ENCODE measurements at regions not wholly inside any gene's neighbourhood (a gene's known extent, or its start where the extent isn't known, plus 50 kb on each side); places are given as distances from the start of the nearest gene placed in this dataset.

DNA sequence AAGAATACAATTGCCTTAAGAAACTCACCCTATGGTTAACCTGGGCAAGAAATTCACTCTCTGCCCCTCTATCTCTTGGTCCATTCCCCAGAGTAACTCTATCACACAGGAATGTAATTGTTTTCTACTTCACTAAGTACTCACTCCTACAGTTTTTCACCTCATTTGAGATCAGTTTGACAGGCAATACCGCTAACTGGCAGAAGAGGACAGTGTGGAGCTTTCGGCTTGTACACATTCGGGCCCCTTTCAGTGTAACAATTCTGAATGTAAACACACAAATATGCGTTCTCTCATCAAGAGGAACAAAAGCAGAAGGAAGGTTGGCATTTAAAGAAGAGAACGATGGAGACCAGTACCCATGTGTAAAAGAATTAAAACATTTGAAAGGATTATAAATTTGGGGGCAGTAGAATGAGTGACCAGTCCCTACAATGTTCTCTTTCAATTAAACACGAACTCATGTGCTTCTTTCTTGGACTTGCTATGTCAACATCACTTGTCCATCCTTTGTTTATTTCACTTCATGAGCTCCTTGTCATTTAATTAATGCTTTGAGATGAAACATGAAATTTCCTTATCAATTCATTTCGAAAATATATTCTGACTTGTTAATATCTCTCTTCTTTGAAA lies 188.5 kb upstream of the GRAMD2B start:
- Histone ChIP-seq H3K4me3 (ENCODE audit: low read length in 3 of 3) (no peak overlapping the region), H3K27ac (ENCODE audit: low read depth, low read length) (no peak overlapping the region), H3K27me3 (ENCODE audit: control insufficient read depth in 3 of 3, insufficient read depth in 3 of 3, low read length in 3 of 3) (no peaks in the 10 kb centered on the region), H3K9ac (ENCODE audit: low read depth in 1 of 3, low read length in 3 of 3) (no peak overlapping the region), H3K4me1 (ENCODE audit: control insufficient read depth in 3 of 3, insufficient read depth in 3 of 3, low read length in 3 of 3) (no peaks in the 10 kb centered on the region), H3K9me3 (ENCODE audit: control insufficient read depth in 3 of 3, low read length in 3 of 3) (no peaks in the 10 kb centered on the region), H3K36me3 (ENCODE audit: control insufficient read depth in 3 of 3, insufficient read depth in 3 of 3, low read length in 3 of 3) (no peaks in the 10 kb centered on the region)

DNA sequence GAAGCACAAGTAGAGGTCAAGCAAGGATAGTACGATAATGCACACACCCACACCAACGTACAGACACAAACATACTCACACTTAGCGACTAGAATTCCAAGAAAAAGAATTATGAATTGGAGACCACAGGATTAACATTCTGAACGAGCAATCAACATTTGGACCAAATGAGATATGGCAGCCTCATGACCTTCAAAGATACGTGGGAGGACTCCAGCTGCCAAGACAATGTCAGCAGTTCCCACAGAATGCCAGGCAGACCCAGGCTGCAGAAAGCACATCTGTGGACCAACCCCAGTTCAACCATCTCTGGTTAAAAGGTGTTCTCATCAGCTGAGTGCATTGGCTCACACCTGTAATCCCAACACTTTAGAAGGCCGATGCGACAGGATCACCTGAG lies 187.6 kb upstream of the GRAMD2B start:
- no peaks in the 10 kb centered on the region for H3K27me3 ChIP-seq (ENCODE audit: control insufficient read depth in 3 of 3, insufficient read depth in 3 of 3, low read length in 3 of 3)
- no peaks in the 10 kb centered on the region for H3K4me1 ChIP-seq (ENCODE audit: control insufficient read depth in 3 of 3, insufficient read depth in 3 of 3, low read length in 3 of 3)
- no peaks in the 10 kb centered on the region for H3K9me3 ChIP-seq (ENCODE audit: control insufficient read depth in 3 of 3, low read length in 3 of 3)
- H3K4me3 ChIP-seq (ENCODE audit: low read length in 3 of 3): no peak overlapping the region
- no peak overlapping the region for H3K9ac ChIP-seq (ENCODE audit: low read depth in 1 of 3, low read length in 3 of 3)
- no peak overlapping the region for H3K27ac ChIP-seq (ENCODE audit: low read depth, low read length)
- H3K36me3 ChIP-seq (ENCODE audit: control insufficient read depth in 3 of 3, insufficient read depth in 3 of 3, low read length in 3 of 3): no peaks in the 10 kb centered on the region

DNA sequence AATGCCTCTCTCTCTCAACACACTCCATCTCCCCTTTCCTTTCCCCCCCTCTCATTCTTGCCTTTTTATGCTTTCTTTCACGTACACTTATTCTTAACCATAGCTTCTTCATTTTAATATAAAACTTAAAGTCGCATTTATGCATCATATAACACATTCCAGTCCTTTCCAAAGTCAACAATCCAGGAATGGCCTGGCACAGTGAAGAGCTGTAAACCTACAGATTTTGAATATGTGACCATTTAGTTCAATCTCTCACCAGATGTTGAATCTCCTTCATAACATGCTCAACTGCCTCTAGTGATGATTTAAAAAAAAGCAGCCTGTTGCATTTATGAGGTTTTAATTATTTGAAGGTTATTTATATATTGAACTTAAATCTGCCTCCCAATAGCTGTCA lies 186.2 kb upstream of the GRAMD2B start:
- Histone ChIP-seq H3K36me3 (ENCODE audit: control insufficient read depth in 3 of 3, insufficient read depth in 3 of 3, low read length in 3 of 3) (no peaks in the 10 kb centered on the region), H3K9me3 (ENCODE audit: control insufficient read depth in 3 of 3, low read length in 3 of 3) (no peaks in the 10 kb centered on the region), H3K9ac (ENCODE audit: low read depth in 1 of 3, low read length in 3 of 3) (no peak overlapping the region), H3K4me3 (ENCODE audit: low read length in 3 of 3) (no peak overlapping the region), H3K27ac (ENCODE audit: low read depth, low read length) (no peak overlapping the region), H3K4me1 (ENCODE audit: control insufficient read depth in 3 of 3, insufficient read depth in 3 of 3, low read length in 3 of 3) (no peaks in the 10 kb centered on the region), H3K27me3 (ENCODE audit: control insufficient read depth in 3 of 3, insufficient read depth in 3 of 3, low read length in 3 of 3) (no peaks in the 10 kb centered on the region)

DNA sequence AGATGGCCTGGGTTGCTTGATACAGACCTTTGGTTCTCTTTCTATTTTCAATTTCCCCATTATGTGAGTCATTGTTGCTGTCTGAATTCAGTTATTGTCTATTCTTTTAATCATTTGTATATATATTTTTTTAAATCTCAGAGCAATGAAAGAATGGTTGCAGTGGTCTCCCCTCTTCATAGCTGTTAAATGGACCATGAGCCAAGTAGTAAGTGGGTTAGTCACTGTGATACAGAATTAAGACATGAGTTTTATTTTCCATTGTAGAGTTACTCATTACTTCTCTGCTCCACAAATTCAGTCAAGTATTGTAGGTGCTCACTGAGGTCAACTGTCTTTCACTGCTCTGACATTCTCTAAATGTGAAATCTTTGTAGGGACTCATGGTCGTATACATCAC lies 174.6 kb upstream of the GRAMD2B start:
- Histone ChIP-seq H3K4me3 (ENCODE audit: low read length in 3 of 3) (no peak overlapping the region), H3K27ac (ENCODE audit: low read depth, low read length) (no peak overlapping the region)

DNA sequence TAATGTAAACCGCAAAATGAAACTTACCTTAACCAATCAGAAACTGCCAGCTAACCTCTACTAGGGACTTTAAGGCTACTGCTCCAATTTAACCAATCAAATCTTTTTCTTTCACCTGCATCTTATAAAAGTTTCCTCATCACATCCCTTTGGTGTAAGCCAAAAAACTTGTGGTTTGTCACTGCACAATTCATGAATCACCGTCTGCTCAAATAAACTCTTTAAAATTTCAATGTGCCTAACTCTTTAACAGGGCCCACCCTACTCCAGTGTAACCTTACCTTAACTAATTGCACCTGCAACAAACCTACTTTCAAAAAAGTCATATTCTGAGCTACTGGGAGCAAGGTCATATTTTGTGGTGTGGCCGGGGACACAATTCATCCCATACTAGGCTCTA lies 172.2 kb upstream of the GRAMD2B start:
- no peak overlapping the region for H3K9ac ChIP-seq (ENCODE audit: low read depth in 1 of 3, low read length in 3 of 3)
- H3K36me3 ChIP-seq (ENCODE audit: control insufficient read depth in 3 of 3, insufficient read depth in 3 of 3, low read length in 3 of 3): no peaks in the 10 kb centered on the region
- H3K27ac ChIP-seq (ENCODE audit: low read depth, low read length): no peak overlapping the region
- no peaks in the 10 kb centered on the region for H3K27me3 ChIP-seq (ENCODE audit: control insufficient read depth in 3 of 3, insufficient read depth in 3 of 3, low read length in 3 of 3)
- H3K4me3 ChIP-seq (ENCODE audit: low read length in 3 of 3): no peak overlapping the region
- H3K9me3 ChIP-seq (ENCODE audit: control insufficient read depth in 3 of 3, low read length in 3 of 3): no peaks in the 10 kb centered on the region
- H3K4me1 ChIP-seq (ENCODE audit: control insufficient read depth in 3 of 3, insufficient read depth in 3 of 3, low read length in 3 of 3): no peaks in the 10 kb centered on the region

More for the DNA sequence above, 174.6 kb upstream of the GRAMD2B start:
- H3K27me3 ChIP-seq (ENCODE audit: control insufficient read depth in 3 of 3, insufficient read depth in 3 of 3, low read length in 3 of 3): no peaks in the 10 kb centered on the region
- H3K9ac ChIP-seq (ENCODE audit: low read depth in 1 of 3, low read length in 3 of 3): no peak overlapping the region
- no peaks in the 10 kb centered on the region for H3K9me3 ChIP-seq (ENCODE audit: control insufficient read depth in 3 of 3, low read length in 3 of 3)
- no peaks in the 10 kb centered on the region for H3K4me1 ChIP-seq (ENCODE audit: control insufficient read depth in 3 of 3, insufficient read depth in 3 of 3, low read length in 3 of 3)
- no peaks in the 10 kb centered on the region for H3K36me3 ChIP-seq (ENCODE audit: control insufficient read depth in 3 of 3, insufficient read depth in 3 of 3, low read length in 3 of 3)

DNA sequence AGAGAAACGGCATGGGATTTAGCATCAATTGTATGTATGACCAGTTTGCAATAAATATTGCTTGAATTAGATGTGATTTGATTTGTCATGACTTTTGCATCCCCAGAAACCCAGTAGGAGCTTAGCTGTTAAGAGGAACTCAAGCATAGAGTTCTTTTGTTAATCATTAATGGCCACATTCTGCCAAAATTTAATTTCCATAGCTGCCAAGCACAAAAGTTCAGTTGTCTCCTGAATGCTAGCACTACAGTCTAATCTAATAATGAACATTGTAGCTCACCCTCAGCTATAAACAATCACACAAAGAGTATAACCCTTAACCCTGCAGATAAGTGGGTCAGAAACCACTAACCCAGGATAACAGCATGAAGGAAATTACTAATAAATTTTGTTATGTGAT lies 169.8 kb upstream of the GRAMD2B start:
- Histone ChIP-seq H3K9ac (ENCODE audit: low read depth in 1 of 3, low read length in 3 of 3) (no peak overlapping the region), H3K36me3 (ENCODE audit: control insufficient read depth in 3 of 3, insufficient read depth in 3 of 3, low read length in 3 of 3) (no peaks in the 10 kb centered on the region), H3K9me3 (ENCODE audit: control insufficient read depth in 3 of 3, low read length in 3 of 3) (peaks cover 0 to 5% (median 0%) of the 10 kb centered on the region in 3 donors), H3K4me1 (ENCODE audit: control insufficient read depth in 3 of 3, insufficient read depth in 3 of 3, low read length in 3 of 3) (no peaks in the 10 kb centered on the region), H3K27ac (ENCODE audit: low read depth, low read length) (no peak overlapping the region), H3K4me3 (ENCODE audit: low read length in 3 of 3) (no peak overlapping the region), H3K27me3 (ENCODE audit: control insufficient read depth in 3 of 3, insufficient read depth in 3 of 3, low read length in 3 of 3) (no peaks in the 10 kb centered on the region)

DNA sequence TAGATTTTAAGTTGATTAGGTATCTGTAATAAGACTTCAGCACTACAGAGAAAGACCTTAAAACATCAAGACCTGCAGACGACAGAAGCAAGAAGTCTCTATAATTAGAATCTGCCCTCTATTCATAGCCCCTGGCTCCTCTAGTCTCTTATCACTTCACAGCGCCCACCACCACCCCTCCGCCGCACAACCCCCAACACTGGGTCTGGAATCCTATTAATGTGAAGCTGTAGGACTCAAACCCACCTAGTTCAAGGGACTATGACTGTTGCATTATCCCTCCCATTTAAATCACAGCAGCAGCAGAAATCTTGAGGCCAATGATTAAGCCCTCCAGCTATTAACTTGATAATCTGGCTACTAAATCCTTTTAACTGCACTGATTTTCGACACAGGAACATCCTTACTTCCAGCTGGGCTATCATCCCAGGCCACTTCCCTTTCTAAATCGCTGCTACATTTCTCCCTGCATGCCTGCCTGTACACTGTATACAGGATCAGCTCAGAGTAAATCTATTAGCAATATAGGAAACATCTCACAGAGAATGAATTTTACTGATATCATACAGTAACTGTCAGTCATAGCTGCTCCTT lies 159.5 kb upstream of the GRAMD2B start:
- Histone ChIP-seq H3K27me3 (ENCODE audit: control insufficient read depth in 3 of 3, insufficient read depth in 3 of 3, low read length in 3 of 3) (no peaks in the 10 kb centered on the region), H3K27ac (ENCODE audit: low read depth, low read length) (no peak overlapping the region), H3K4me3 (ENCODE audit: low read length in 3 of 3) (no peak overlapping the region), H3K36me3 (ENCODE audit: control insufficient read depth in 3 of 3, insufficient read depth in 3 of 3, low read length in 3 of 3) (no peaks in the 10 kb centered on the region), H3K9me3 (ENCODE audit: control insufficient read depth in 3 of 3, low read length in 3 of 3) (peaks cover 0 to 7% (median 0%) of the 10 kb centered on the region in 3 donors), H3K4me1 (ENCODE audit: control insufficient read depth in 3 of 3, insufficient read depth in 3 of 3, low read length in 3 of 3) (no peaks in the 10 kb centered on the region), H3K9ac (ENCODE audit: low read depth in 1 of 3, low read length in 3 of 3) (no peak overlapping the region)

DNA sequence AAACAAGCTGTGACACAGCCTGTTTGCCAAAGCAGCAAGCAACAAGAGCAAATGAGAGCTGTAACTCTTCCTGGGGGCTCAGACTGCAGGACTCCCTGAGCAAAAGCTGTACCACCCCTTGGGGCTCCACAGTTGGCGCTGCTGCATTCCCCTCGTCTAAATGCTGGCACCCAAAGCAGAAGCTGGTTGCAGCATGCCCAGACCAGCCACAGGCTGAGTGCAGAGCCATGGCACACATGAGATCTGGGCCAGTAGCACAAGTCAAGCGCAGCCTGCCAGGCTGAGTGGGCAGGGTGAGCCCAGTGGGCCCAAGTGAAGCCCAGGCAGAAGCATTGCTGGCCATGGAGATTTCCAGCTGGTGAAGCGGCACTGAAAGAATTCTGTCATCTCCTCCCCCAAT lies 157.3 kb upstream of the GRAMD2B start:
- Histone ChIP-seq H3K9ac (ENCODE audit: low read depth in 1 of 3, low read length in 3 of 3) (no peak overlapping the region), H3K4me1 (ENCODE audit: control insufficient read depth in 3 of 3, insufficient read depth in 3 of 3, low read length in 3 of 3) (no peaks in the 10 kb centered on the region), H3K9me3 (ENCODE audit: control insufficient read depth in 3 of 3, low read length in 3 of 3) (peaks cover 0 to 5% (median 0%) of the 10 kb centered on the region in 3 donors), H3K36me3 (ENCODE audit: control insufficient read depth in 3 of 3, insufficient read depth in 3 of 3, low read length in 3 of 3) (no peaks in the 10 kb centered on the region), H3K27ac (ENCODE audit: low read depth, low read length) (no peak overlapping the region), H3K27me3 (ENCODE audit: control insufficient read depth in 3 of 3, insufficient read depth in 3 of 3, low read length in 3 of 3) (no peaks in the 10 kb centered on the region), H3K4me3 (ENCODE audit: low read length in 3 of 3) (no peak overlapping the region)

DNA sequence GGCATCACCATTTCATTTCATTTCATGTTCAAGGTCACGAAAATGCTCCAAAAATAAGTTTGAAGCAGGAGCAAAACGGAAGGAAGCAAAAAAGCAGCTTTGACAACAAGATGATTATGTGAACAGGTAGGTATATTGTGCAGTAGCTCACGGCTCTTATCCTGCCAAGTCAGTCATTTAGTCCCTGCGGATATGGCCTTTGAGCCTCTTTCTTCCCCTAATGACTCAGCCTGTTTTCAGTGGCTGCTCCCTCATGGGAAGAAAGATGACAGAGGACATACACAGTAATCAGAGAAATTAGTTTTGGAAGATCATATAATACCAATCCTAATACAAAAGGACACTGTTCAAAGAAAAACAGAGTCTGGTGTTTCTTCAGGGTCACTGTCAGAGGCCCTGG lies 155.8 kb upstream of the GRAMD2B start:
- Histone ChIP-seq H3K9ac (ENCODE audit: low read depth in 1 of 3, low read length in 3 of 3) (no peak overlapping the region), H3K27me3 (ENCODE audit: control insufficient read depth in 3 of 3, insufficient read depth in 3 of 3, low read length in 3 of 3) (no peaks in the 10 kb centered on the region), H3K27ac (ENCODE audit: low read depth, low read length) (no peak overlapping the region), H3K9me3 (ENCODE audit: control insufficient read depth in 3 of 3, low read length in 3 of 3) (peaks cover 0 to 5% (median 0%) of the 10 kb centered on the region in 3 donors), H3K4me3 (ENCODE audit: low read length in 3 of 3) (no peak overlapping the region), H3K36me3 (ENCODE audit: control insufficient read depth in 3 of 3, insufficient read depth in 3 of 3, low read length in 3 of 3) (no peaks in the 10 kb centered on the region), H3K4me1 (ENCODE audit: control insufficient read depth in 3 of 3, insufficient read depth in 3 of 3, low read length in 3 of 3) (no peaks in the 10 kb centered on the region)

DNA sequence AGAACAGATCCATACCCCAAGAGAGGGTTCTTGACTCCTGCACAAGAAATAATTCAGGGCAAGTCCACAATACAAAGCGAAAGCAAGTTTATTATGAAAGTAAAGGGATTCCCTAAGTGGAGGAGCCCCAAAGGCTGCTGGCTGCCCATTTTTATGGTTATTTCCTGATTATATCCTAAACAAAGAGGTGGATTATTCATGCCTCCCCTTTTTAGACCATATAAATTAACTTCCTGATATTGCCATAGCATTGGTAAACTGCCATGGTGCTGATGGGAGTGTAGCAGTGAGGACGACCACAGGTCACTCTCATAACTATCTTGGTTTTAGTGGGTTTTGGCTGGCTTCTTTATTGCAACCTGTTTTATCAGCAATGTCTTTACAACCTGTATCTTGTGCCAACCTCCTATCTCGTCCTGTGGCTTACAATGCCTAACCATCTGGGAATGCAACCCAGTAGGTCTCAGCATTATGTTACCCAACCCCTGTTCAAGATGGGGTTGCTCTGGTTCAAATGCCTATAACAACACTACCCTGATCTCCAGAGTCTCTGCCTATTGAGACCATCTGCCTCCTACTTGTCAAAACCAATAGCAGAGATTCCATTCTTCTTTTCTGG lies 154.4 kb upstream of the GRAMD2B start:
- Histone ChIP-seq H3K27ac (ENCODE audit: low read depth, low read length) (no peak overlapping the region), H3K9ac (ENCODE audit: low read depth in 1 of 3, low read length in 3 of 3) (no peak overlapping the region), H3K4me1 (ENCODE audit: control insufficient read depth in 3 of 3, insufficient read depth in 3 of 3, low read length in 3 of 3) (no peaks in the 10 kb centered on the region), H3K9me3 (ENCODE audit: control insufficient read depth in 3 of 3, low read length in 3 of 3) (peaks cover 0 to 5% (median 0%) of the 10 kb centered on the region in 3 donors), H3K27me3 (ENCODE audit: control insufficient read depth in 3 of 3, insufficient read depth in 3 of 3, low read length in 3 of 3) (no peaks in the 10 kb centered on the region), H3K4me3 (ENCODE audit: low read length in 3 of 3) (no peak overlapping the region), H3K36me3 (ENCODE audit: control insufficient read depth in 3 of 3, insufficient read depth in 3 of 3, low read length in 3 of 3) (no peaks in the 10 kb centered on the region)
